Suprapubic skin (tissue), 4 donors: ENCODE measurements at regions not wholly inside any gene's neighbourhood (a gene's known extent, or its start where the extent isn't known, plus 50 kb on each side); places are given as distances from the start of the nearest gene placed in this dataset.

Experiments used
- DNase-seq, 2 donors: peaks; one replicate each; pipeline ENCODE4 v3.0.0-alpha.2; 2019; ENCODE audit warnings: low spot score in 2 of 2
- H3K27ac ChIP-seq: fragments of 200-600 bp; sonication (generic); one replicate; pipeline ENCODE4 v1.5.1; 2019
- H3K27me3 ChIP-seq: fragments of 200-600 bp; sonication (generic); one replicate; pipeline ENCODE4 v1.5.1; 2019
- H3K36me3 ChIP-seq: fragments of 200-600 bp; sonication (generic); one replicate; pipeline ENCODE4 v1.5.1; 2019
- H3K4me1 ChIP-seq: fragments of 200-600 bp; sonication (generic); one replicate; pipeline ENCODE4 v1.5.1; 2019
- H3K4me3 ChIP-seq: fragments of 200-600 bp; sonication (generic); one replicate; pipeline ENCODE4 v1.5.1; 2019; ENCODE audit warnings: mild to moderate bottlenecking
- H3K9me3 ChIP-seq: fragments of 200-600 bp; sonication (generic); one replicate; pipeline ENCODE4 v1.5.1; 2019
- EP300 ChIP-seq: sonication (generic); formaldehyde crosslinking; IDR thresholded peaks from one replicate; pipeline ENCODE4 v1.6.1; 2017; ENCODE audit warnings: antibody characterized with exemption
- POLR2A ChIP-seq, 2 donors: fragments of 450-650 bp; IDR thresholded peaks; one replicate each; pipeline ENCODE4 v1.6.1; 2017; ENCODE audit warnings: antibody characterized with exemption in 2 of 2, mild to moderate bottlenecking in 2 of 2, moderate library complexity in 2 of 2
- POLR2AphosphoS5 ChIP-seq, 3 donors: sonication (generic); formaldehyde crosslinking; IDR thresholded peaks; one replicate each; pipeline ENCODE4 v1.6.1; 2017; ENCODE audit warnings: antibody characterized with exemption in 3 of 3
- WGBS: methylation state at CpG from one replicate; pipeline ENCODE4 v1.1.5; 2018; 5-methylcytosine and 5-hydroxymethylcytosine counted together
- TF ChIP-seq, protein P1 (sequence below), 2 donors: fragments of 200-600 bp in 1 of 2; fragments of 450-650 bp in 1 of 2; sonication (generic) in 1 of 2; IDR thresholded peaks; one replicate each; pipeline ENCODE4 v1.5.1; 2016 to 2019; ENCODE audit warnings: antibody characterized with exemption in 2 of 2, mild to moderate bottlenecking in 1 of 2, moderate library complexity in 1 of 2

DNA sequence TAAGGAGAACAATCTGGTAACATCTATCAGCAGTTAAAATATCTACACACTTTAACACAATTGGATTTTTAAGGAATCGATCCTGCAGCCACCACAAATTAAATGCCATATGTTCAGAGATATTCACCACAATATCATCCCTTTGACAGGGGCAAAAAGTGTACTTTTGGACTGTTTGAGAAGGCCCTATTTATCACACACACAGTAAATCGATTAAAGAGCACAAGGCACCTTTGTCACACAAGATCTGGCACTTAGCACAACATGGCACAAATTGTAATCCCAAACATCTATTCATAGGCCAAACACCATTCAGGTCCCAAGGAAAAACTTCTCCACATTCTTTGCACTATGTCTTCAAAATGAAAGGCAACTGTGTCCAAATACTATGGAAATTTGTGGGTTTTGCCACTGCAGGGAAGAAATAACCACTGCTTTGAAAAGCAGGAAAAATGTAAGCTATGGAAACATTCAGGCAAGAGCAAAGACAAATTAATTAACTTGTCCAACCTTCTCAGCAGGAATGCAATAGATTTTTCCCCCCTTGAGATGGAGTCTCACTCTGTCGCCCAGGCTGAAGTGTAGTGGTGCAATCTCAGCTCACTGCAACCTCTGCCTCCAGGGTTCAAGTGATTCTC lies 282.5 kb upstream of the TMPO start:
- 71% methylated on average over 3 of the region's 3 CpGs for whole genome bisulfite sequencing
- TF ChIP-seq EP300 = no peak
- TF ChIP-seq POLR2A (IDR thresholded peaks at IDR 0.05) = no peak
- TF ChIP-seq, protein P1, sequence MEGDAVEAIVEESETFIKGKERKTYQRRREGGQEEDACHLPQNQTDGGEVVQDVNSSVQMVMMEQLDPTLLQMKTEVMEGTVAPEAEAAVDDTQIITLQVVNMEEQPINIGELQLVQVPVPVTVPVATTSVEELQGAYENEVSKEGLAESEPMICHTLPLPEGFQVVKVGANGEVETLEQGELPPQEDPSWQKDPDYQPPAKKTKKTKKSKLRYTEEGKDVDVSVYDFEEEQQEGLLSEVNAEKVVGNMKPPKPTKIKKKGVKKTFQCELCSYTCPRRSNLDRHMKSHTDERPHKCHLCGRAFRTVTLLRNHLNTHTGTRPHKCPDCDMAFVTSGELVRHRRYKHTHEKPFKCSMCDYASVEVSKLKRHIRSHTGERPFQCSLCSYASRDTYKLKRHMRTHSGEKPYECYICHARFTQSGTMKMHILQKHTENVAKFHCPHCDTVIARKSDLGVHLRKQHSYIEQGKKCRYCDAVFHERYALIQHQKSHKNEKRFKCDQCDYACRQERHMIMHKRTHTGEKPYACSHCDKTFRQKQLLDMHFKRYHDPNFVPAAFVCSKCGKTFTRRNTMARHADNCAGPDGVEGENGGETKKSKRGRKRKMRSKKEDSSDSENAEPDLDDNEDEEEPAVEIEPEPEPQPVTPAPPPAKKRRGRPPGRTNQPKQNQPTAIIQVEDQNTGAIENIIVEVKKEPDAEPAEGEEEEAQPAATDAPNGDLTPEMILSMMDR (IDR thresholded peaks at IDR 0.05) = no peak
- TF ChIP-seq POLR2AphosphoS5 (IDR thresholded peaks at IDR 0.05) = no peak
- no peaks in the 10 kb centered on the region for H3K9me3 ChIP-seq
- no peaks in the 10 kb centered on the region for H3K4me1 ChIP-seq
- H3K36me3 ChIP-seq = no peaks in the 10 kb centered on the region
- no peak for DNase-seq
- no peak overlapping the region for H3K27ac ChIP-seq
- no peaks in the 10 kb centered on the region for H3K27me3 ChIP-seq
- H3K4me3 ChIP-seq = no peak overlapping the region

GRCh38 chr12:98235301-98235700 lies 280.1 kb upstream of the TMPO start:
- TF ChIP-seq POLR2AphosphoS5 (IDR thresholded peaks at IDR 0.05) (no peak), POLR2A (IDR thresholded peaks at IDR 0.05) (no peak), EP300 (no peak)
- TF ChIP-seq, protein P1 (IDR thresholded peaks at IDR 0.05) = no peak
- WGBS = 97% methylated on average over 2 of the region's 2 CpGs
- no peaks in the 10 kb centered on the region for H3K36me3 ChIP-seq
- H3K4me1 ChIP-seq = no peaks in the 10 kb centered on the region
- H3K27ac ChIP-seq = no peak overlapping the region
- H3K4me3 ChIP-seq = no peak overlapping the region
- no peaks in the 10 kb centered on the region for H3K27me3 ChIP-seq
- no peaks in the 10 kb centered on the region for H3K9me3 ChIP-seq
- no peak for DNase-seq

DNA sequence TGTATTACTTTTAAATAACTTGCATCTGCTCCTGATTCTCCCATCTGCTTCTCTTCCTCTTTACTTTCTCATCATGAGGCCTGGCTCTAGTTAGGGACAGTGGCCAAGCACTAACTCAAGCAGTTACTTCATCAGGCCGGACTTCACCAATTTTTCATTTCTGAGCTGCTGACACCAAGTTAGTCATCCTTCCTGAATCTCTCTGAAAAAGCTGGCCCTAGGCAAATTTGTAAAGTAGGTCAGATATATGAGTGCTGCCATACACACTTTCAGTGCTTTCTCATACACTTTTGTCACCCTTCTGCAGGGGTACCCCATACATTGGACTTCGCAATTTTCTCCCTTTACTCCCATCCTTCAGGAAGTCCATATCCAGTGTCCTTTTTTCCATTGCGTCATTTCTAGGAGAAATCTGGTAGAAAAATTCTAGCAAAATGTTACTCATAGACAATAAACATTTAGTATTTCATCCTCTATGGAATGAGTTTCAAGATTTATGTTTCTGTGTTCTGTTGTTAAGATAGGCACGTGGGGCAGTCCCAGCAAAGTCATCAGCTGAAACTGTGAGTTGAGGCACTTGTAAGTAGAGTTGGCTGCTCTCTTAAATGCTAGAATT lies 276.8 kb upstream of the TMPO start:
- Histone ChIP-seq H3K4me3 (no peak overlapping the region), H3K36me3 (no peaks in the 10 kb centered on the region), H3K27me3 (no peaks in the 10 kb centered on the region), H3K9me3 (no peaks in the 10 kb centered on the region), H3K27ac (no peak overlapping the region), H3K4me1 (no peaks in the 10 kb centered on the region)
- DNase-seq = no peak
- no peak for TF ChIP-seq POLR2AphosphoS5 (IDR thresholded peaks at IDR 0.05)
- no peak for TF ChIP-seq POLR2A (IDR thresholded peaks at IDR 0.05)
- TF ChIP-seq, protein P1 (IDR thresholded peaks at IDR 0.05) = no peak
- no peak for TF ChIP-seq EP300
- 40% methylated on average over 4 of the region's 4 CpGs for WGBS

- no peaks in the 10 kb centered on the region for H3K27me3 ChIP-seq
Measured at GRCh38 chr12:98243190-98243589, 272.2 kb upstream of the TMPO start.

GRCh38 chr12:98244136-98244535 lies 271.3 kb upstream of the TMPO start:
- TF ChIP-seq POLR2A (IDR thresholded peaks at IDR 0.05) = no peak
- no peak for TF ChIP-seq POLR2AphosphoS5 (IDR thresholded peaks at IDR 0.05)
- no peak for TF ChIP-seq EP300
- TF ChIP-seq, protein P1 (IDR thresholded peaks at IDR 0.05) = no peak
- H3K27me3 ChIP-seq = no peaks in the 10 kb centered on the region
- no peak overlapping the region for H3K4me3 ChIP-seq
- H3K4me1 ChIP-seq = no peaks in the 10 kb centered on the region
- H3K27ac ChIP-seq = no peak overlapping the region
- WGBS = 57% methylated on average over 2 of the region's 2 CpGs
- no peak for DNase-seq
- H3K9me3 ChIP-seq = no peaks in the 10 kb centered on the region
- H3K36me3 ChIP-seq = no peaks in the 10 kb centered on the region

More at GRCh38 chr12:98243190-98243589, 272.2 kb upstream of the TMPO start:
- no peak for TF ChIP-seq POLR2A (IDR thresholded peaks at IDR 0.05)
- H3K4me1 ChIP-seq = no peaks in the 10 kb centered on the region
- no peak for DNase-seq
- H3K27ac ChIP-seq = no peak overlapping the region
- 90% methylated on average over 1 of the region's 1 CpG for WGBS
- H3K9me3 ChIP-seq = no peaks in the 10 kb centered on the region
- no peak overlapping the region for H3K4me3 ChIP-seq
- H3K36me3 ChIP-seq = no peaks in the 10 kb centered on the region
